HG02763 (cell line): ENCODE measurements at regions not wholly inside any gene's neighbourhood (a gene's known extent, or its start where the extent isn't known, plus 50 kb on each side); places are given as distances from the start of the nearest gene placed in this dataset.
"Not testable (repeated sequence)": the region's sequence is repeated elsewhere in the genome, so short reads cannot be mapped to it uniquely, and the experiment has no call there.

Source experiments
- ATAC-seq: cut with Tn5 transposase; IDR thresholded peaks from one replicate; pipeline ENCODE4 v1.9.1; 2021; ENCODE audit warnings: mild to moderate bottlenecking, moderate library complexity; ENCODE audit not compliant: unreplicated experiment

GRCh38 chr18:49731860-49732311, 81.4 kb downstream of the ACAA2 start:
- ATAC-seq = no peak

- ATAC-seq = no peak
These were observed 81.9 kb downstream of the ACAA2 start for GRCh38 chr18:49731421-49731841.

GRCh38 chr18:49730951-49731391, 82.4 kb downstream of the ACAA2 start:
- ATAC-seq = no peak

GRCh38 chr18:49728542-49728941, 84.8 kb downstream of the ACAA2 start:
- ATAC-seq = no peak

GRCh38 chr18:49727816-49728215, 85.5 kb downstream of the ACAA2 start:
- no peak for ATAC-seq

- no peak for ATAC-seq
These were observed 86.7 kb downstream of the ACAA2 start for GRCh38 chr18:49726675-49726963.

GRCh38 chr18:49725809-49726674, 87.3 kb downstream of the ACAA2 start:
- no peak for ATAC-seq

GRCh38 chr18:49723648-49724180, 89.6 kb downstream of the ACAA2 start:
- no peak for ATAC-seq

- no peak for ATAC-seq
These were observed 90.9 kb downstream of the ACAA2 start for GRCh38 chr18:49722477-49722876.

- ATAC-seq = no peak
These were observed 91.4 kb downstream of the ACAA2 start for GRCh38 chr18:49721981-49722380.

- ATAC-seq = not testable (repeated sequence)
These were observed 92.4 kb downstream of the ACAA2 start for GRCh38 chr18:49720944-49721343.

- ATAC-seq = no peak
These were observed 95.7 kb downstream of the ACAA2 start for GRCh38 chr18:49717617-49718016.

GRCh38 chr18:49716035-49716434, 97.3 kb downstream of the ACAA2 start:
- ATAC-seq = no peak

- ATAC-seq = no peak
These were observed 104.0 kb downstream of the ACAA2 start for GRCh38 chr18:49709347-49709690.

- ATAC-seq = no peak
These were observed 104.5 kb downstream of the ACAA2 start for GRCh38 chr18:49708662-49709346.

- no peak for ATAC-seq
These were observed 105.7 kb downstream of the ACAA2 start for GRCh38 chr18:49707599-49707998.

GRCh38 chr18:49704334-49704733, 109.0 kb downstream of the ACAA2 start:
- no peak for ATAC-seq

- ATAC-seq = no peak
These were observed 112.1 kb downstream of the ACAA2 start for GRCh38 chr18:49701190-49701589.

GRCh38 chr18:49699303-49699702, 114.0 kb downstream of the ACAA2 start:
- no peak for ATAC-seq

GRCh38 chr18:49698525-49699025, 114.8 kb downstream of the ACAA2 start:
- ATAC-seq = no peak

- no peak for ATAC-seq
These were observed 115.4 kb downstream of the ACAA2 start for GRCh38 chr18:49697757-49698524.
